Keratinocyte (primary cell): ENCODE measurements at regions not wholly inside any gene's neighbourhood (a gene's known extent, or its start where the extent isn't known, plus 50 kb on each side); places are given as distances from the start of the nearest gene placed in this dataset.

Experiments
- DNase-seq: peaks from one replicate; pipeline ENCODE4 v3.0.0-alpha.2; 2011; ENCODE audit warnings: low read depth, missing footprints, low spot score
- FAIRE-seq: peaks from 2 replicates; lab custom pipeline; 2011; peaks lifted over from hg19 to GRCh38; lab: Jason Lieb, UNC
- H2AFZ ChIP-seq: 2 replicates; pipeline ENCODE4 v1.6.0; 2012; ENCODE audit warnings: low read length, control low read depth, inconsistent platforms; ENCODE audit not compliant: control insufficient read depth
- H3K27ac ChIP-seq: 2 replicates; pipeline ENCODE4 v1.5.1; 2011; ENCODE audit warnings: low read length; ENCODE audit not compliant: control insufficient read depth, insufficient read depth
- H3K27me3 ChIP-seq: 3 replicates; pipeline ENCODE4 v1.6.0; 2011; ENCODE audit warnings: low read length; ENCODE audit not compliant: control insufficient read depth, insufficient read depth; ENCODE audit errors: extremely low read depth
- H3K36me3 ChIP-seq, 2 experiments: 2 replicates in 1 of 2; 3 replicates in 1 of 2; pipeline ENCODE4 v1.5.1; 2011; ENCODE audit warnings: low read length in 2 of 2, mild to moderate bottlenecking in 1 of 2; ENCODE audit not compliant: control insufficient read depth in 2 of 2, insufficient read depth in 2 of 2; ENCODE audit errors: extremely low read depth in 1 of 2
- H3K4me1 ChIP-seq: 3 replicates; pipeline ENCODE4 v1.5.1; 2011; ENCODE audit warnings: low read length; ENCODE audit not compliant: control insufficient read depth, insufficient read depth; ENCODE audit errors: extremely low read depth
- H3K4me2 ChIP-seq: 3 replicates; pipeline ENCODE4 v1.6.0; 2011; ENCODE audit warnings: low read depth, low read length; ENCODE audit not compliant: control insufficient read depth, insufficient read depth; ENCODE audit errors: extremely low read depth
- H3K4me3 ChIP-seq, 3 experiments: fragments of 200-600 bp in 1 of 3; sonication (generic) in 1 of 3; 2 replicates in 2 of 3; 3 replicates in 1 of 3; pipeline ENCODE4 v1.5.1; 2011 to 2016; ENCODE audit warnings: low read length in 3 of 3, mild to moderate bottlenecking in 3 of 3, control low read depth in 2 of 3, inconsistent platforms in 1 of 3, low read depth in 1 of 3, mixed read lengths in 1 of 3, mixed run types in 1 of 3, moderate library complexity in 1 of 3; ENCODE audit not compliant: control insufficient read depth in 2 of 3, insufficient read depth in 2 of 3; ENCODE audit errors: extremely low read depth in 1 of 3
- H3K79me2 ChIP-seq: 2 replicates; pipeline ENCODE4 v1.6.0; 2012; ENCODE audit warnings: low read length; ENCODE audit not compliant: control insufficient read depth, insufficient read depth
- H3K9ac ChIP-seq: 3 replicates; pipeline ENCODE4 v1.6.0; 2011; ENCODE audit warnings: low read length; ENCODE audit not compliant: control insufficient read depth, insufficient read depth; ENCODE audit errors: extremely low read depth
- H3K9me1 ChIP-seq: 3 replicates; pipeline ENCODE4 v1.6.0; 2011; ENCODE audit warnings: low read length; ENCODE audit not compliant: control insufficient read depth, insufficient read depth; ENCODE audit errors: extremely low read depth
- H3K9me3 ChIP-seq: 2 replicates; pipeline ENCODE4 v1.5.1; 2012; ENCODE audit warnings: low read depth, low read length; ENCODE audit not compliant: control insufficient read depth
- H4K20me1 ChIP-seq: 3 replicates; pipeline ENCODE4 v1.6.0; 2011; ENCODE audit warnings: low read length; ENCODE audit not compliant: control insufficient read depth, insufficient read depth; ENCODE audit errors: extremely low read depth
- CTCF ChIP-seq, 3 experiments: IDR thresholded peaks in 1 of 3; conservative IDR thresholded peaks in 1 of 3; optimal IDR thresholded peaks in 1 of 3; 2 replicates in 2 of 3; 3 replicates in 1 of 3; pipeline versions ENCODE3 to v1.5.1; 2011; ENCODE audit warnings: low read length in 3 of 3, mild to moderate bottlenecking in 3 of 3, moderate library complexity in 2 of 3, control low read depth in 1 of 3, inconsistent platforms in 1 of 3; ENCODE audit not compliant: insufficient read depth in 2 of 3; ENCODE audit errors: extremely low read depth in 1 of 3
- EZH2 ChIP-seq: IDR thresholded peaks from one replicate; pipeline ENCODE4 v1.6.1; 2012; ENCODE audit warnings: inconsistent platforms, mild to moderate bottlenecking, low read length, moderate library complexity
- dilution Hi-C: fragments of 300-500 bp; cut with MboI; formaldehyde crosslinking; loops from one replicate; pipeline ENCODE4 v1.7.0; 2020; ENCODE audit warnings: low sequenced_read_pairs; ENCODE audit not compliant: extremely low pct_ligation_motif_present

- DNase-seq (no peak), FAIRE-seq (no peak)
- Histone ChIP-seq H3K4me2 (no peak overlapping the region), H3K27me3 (no peaks in the 10 kb centered on the region), H3K9me3 (peaks cover 2% of the 10 kb centered on the region), H4K20me1 (no peaks in the 10 kb centered on the region), H3K9me1 (no peaks in the 10 kb centered on the region), H2AFZ (no peak overlapping the region), H3K4me1 (no peaks in the 10 kb centered on the region), H3K4me3 (no peak overlapping the region), H3K9ac (no peak overlapping the region), H3K27ac (no peak overlapping the region), H3K36me3 (no peaks in the 10 kb centered on the region), H3K79me2 (no peaks in the 10 kb centered on the region)
- dilution Hi-C loops, result no loop called here
- TF ChIP-seq EZH2, result no peak
- TF ChIP-seq CTCF (optimal IDR thresholded peaks at IDR 0.05 in 1 of 3, IDR thresholded peaks at IDR 0.05 in 1 of 3, conservative IDR thresholded peaks at IDR 0.05 in 1 of 3; ENCODE audit: extremely low read depth in 1 of 3, insufficient read depth in 2 of 3, low read length in 3 of 3), result no peak
Observed at GRCh38 chr10:28091913-28092312, 93.0 kb upstream of the ODAD2 start.

GRCh38 chr10:28090506-28090905 lies 91.6 kb upstream of the ODAD2 start:
- Histone ChIP-seq H3K9ac (no peak overlapping the region), H3K9me3 (peaks cover 2% of the 10 kb centered on the region), H3K4me3 (no peak overlapping the region), H3K4me2 (no peak overlapping the region), H2AFZ (no peak overlapping the region), H4K20me1 (no peaks in the 10 kb centered on the region), H3K4me1 (no peaks in the 10 kb centered on the region), H3K27ac (no peak overlapping the region), H3K79me2 (no peaks in the 10 kb centered on the region), H3K36me3 (no peaks in the 10 kb centered on the region), H3K27me3 (no peaks in the 10 kb centered on the region), H3K9me1 (no peaks in the 10 kb centered on the region)
- FAIRE-seq (no peak), DNase-seq (no peak)
- dilution Hi-C loops, result no loop called here
- TF ChIP-seq CTCF (optimal IDR thresholded peaks at IDR 0.05 in 1 of 3, IDR thresholded peaks at IDR 0.05 in 1 of 3, conservative IDR thresholded peaks at IDR 0.05 in 1 of 3; ENCODE audit: extremely low read depth in 1 of 3, insufficient read depth in 2 of 3, low read length in 3 of 3), result no peak
- TF ChIP-seq EZH2, result no peak
